Skin epidermis (tissue), 12 donors: ENCODE measurements at regions not wholly inside any gene's neighbourhood (a gene's known extent, or its start where the extent isn't known, plus 50 kb on each side); places are given as distances from the start of the nearest gene placed in this dataset.
"Not testable (repeated sequence)": the region's sequence is repeated elsewhere in the genome, so short reads cannot be mapped to it uniquely, and the experiment has no call there.

Source experiments
- H3K27ac ChIP-seq, 21 experiments: fragments of 200-600 bp; sonication (generic) in 11 of 21; one replicate each; pipeline ENCODE4 v1.5.0; 2020; ENCODE audit warnings: mild to moderate bottlenecking in 3 of 21, inconsistent platforms in 2 of 21, moderate library complexity in 2 of 21
- H3K4me3 ChIP-seq, 7 experiments: fragments of 200-600 bp; sonication (generic) in 2 of 7; one replicate each; pipeline ENCODE4 v1.5.0; 2020; ENCODE audit warnings: inconsistent platforms in 2 of 7, mild to moderate bottlenecking in 2 of 7, moderate library complexity in 1 of 7

DNA sequence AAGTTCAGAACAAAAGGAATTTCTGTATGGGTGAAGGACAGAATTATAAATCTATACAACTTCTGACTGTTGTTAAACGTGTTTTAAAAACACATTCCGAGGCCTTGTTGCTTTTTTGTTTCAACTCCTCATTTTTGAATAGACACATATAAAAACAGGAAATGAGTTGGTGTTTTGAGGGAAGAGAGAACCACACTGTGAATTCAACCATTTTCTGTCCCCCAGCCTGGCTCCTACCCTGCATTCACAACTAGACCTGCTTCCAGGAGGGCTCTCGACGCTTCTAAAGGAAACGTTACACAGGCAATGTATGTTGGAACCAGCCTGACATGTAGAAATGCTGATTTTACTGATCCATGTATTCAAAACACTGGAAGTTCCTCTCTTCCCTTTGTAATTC lies 76.5 kb downstream of the OR13A1 start:
- no peak overlapping the region for H3K27ac ChIP-seq
- no peak overlapping the region for H3K4me3 ChIP-seq

DNA sequence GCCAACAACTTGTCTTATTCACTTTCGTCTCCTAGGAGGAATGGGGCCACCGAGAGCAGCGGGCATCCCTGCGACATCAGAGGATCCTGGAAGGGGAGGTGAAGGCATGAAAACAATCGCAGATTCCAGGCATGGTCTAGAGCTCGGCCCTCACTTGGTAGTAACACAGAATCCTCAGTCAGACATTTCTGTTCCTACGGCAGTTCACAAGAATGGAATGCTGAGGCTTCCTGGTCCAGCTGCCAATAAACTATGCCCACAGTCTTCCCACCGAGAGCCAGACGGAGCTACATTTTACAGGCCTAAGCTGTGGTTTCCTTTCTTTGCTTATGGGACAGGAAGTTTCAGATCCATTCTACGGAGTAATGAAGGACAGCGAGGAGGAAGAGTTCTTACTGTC lies 75.8 kb downstream of the OR13A1 start:
- no peak overlapping the region for H3K27ac ChIP-seq
- no peak overlapping the region for H3K4me3 ChIP-seq

DNA sequence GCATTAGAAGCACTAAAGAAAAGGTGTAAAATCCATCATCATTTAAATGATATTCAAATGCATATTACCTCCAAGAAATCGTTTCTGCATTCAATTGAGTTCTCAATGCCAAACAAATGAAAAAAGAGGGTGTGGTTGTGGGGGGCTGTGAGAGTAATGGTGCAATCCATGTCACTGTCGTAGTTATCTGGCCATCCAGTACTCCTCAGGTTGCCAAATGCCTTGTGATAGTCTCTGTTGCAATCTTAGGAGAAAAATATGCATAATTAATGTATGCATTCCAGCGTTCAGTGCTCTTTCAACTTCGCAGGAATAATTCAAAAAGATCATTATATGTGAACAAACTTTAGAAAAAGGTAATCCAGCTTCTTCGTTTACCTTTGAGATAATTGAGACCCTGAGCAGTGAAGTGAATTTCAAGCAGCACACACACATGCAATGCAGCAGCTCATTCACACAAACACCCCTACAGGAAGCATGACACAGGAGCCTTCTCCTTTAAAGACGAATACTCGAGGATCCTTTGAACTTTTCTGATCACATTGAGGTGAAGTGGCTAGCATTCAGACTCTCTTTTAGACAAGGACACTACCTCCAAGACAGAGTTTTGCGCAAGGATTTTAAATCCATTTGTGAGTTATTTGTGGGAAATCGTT lies 73.4 kb downstream of the OR13A1 start:
- no peak overlapping the region for H3K4me3 ChIP-seq
- H3K27ac ChIP-seq, result no peak overlapping the region

DNA sequence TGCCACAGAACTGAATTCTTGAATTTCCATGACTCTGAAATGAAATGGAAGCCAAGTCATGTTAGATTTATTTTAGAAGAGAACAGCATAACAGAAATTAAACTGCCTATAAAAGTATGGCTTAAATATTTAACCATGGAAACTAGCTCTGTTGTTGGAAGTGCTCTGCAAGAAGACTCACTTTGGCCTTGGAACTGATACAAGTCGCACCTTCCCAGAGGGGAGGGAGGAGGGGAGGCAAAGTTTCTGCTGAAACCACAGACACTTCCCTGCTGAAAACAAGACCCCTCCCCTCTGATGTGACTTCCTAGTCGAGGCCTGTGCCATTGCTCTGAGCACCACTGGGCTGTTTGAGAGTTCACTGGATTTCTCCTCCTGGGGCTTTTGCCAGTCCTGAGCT lies 72.1 kb downstream of the OR13A1 start:
- Histone ChIP-seq H3K27ac (no peak overlapping the region), H3K4me3 (no peak overlapping the region)

DNA sequence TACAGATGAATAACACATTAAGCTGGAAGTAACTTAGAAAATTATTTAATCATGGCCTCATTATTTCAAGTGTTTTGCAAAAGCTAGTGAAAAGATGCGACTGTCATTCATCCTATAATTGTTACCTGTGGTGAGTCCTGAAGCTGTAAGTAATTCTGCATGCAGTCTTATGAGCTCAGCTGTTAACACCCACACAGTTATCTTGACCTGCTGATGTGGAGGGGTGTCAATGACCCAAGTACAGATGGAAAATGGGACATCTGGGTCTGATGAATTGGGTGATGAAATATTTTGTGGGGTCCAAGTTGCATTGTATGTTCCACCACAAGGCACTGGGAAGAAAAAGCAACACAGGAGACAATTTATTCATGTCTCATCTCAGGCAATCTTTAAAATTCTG lies 68.9 kb downstream of the OR13A1 start:
- Histone ChIP-seq H3K4me3 (no peak overlapping the region), H3K27ac (no peak overlapping the region)

DNA sequence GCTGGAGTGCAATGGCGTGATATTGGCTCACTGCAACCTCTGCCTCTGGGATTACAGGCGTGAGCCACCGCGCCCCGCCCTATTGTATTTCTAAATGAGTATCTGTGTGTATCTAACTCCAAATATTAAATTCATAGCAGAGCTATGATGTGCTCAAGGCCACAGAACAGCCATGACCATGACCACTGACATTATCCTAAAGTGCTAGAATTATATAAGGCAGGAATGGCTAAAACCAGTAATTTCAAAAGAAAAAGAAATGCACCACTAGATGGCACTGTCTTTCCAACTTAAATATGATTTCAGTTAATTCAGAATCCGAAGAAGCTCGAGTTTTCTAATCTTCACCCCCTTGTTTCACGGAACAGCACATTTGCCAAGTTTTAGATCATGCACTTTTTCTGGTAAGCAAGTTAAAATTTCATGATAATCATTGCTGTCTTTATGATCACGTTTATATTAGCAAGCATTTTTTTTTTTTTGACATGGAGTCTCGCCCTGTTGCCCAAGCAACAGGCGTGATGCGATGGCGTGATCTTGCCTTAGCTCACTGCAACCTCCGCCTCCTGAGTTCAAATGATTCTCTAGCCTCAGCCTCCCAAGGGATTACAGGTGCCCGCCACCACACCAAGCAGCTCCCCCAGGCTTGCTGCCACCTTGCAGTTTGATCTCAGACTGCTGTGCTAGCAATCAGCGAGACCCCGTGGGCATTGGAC lies 65.3 kb downstream of the OR13A1 start:
- Histone ChIP-seq H3K4me3 (peak overlapping the region in 1 of 7 experiments; percentile 6), H3K27ac (no peak overlapping the region)

DNA sequence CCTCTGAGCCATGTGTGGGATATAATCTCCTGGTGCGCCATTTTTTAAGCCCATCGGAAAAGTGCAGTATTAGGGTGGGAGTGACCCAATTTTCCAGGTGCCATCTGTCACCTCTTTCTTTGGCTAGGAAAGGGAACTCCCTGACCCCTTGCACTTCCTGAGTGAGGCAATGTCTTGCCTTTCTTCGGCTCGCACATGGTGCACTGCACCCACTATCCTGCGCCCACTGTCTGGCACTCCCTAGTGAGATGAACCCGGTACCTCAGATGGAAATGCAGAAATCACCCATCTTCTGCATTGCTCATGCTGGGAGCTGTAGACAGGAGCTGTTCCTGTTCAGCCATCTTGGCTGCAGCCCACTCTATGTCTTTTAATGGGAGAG lies 64.7 kb downstream of the OR13A1 start:
- H3K27ac ChIP-seq, H3K4me3 ChIP-seq: not testable (repeated sequence)
